Stimulated activated CD8-positive, alpha-beta memory T cell treated with anti-CD3 and anti-CD28 coated beads, Interleukin-7, amount 100 ng/mL, for 24 hours (primary cell): ENCODE measurements at regions not wholly inside any gene's neighbourhood (a gene's known extent, or its start where the extent isn't known, plus 50 kb on each side); places are given as distances from the start of the nearest gene placed in this dataset.

Experiments used
- DNase-seq: peaks from one replicate; pipeline ENCODE4 v3.0.0-alpha.2; 2020; ENCODE audit warnings: low read depth

DNA sequence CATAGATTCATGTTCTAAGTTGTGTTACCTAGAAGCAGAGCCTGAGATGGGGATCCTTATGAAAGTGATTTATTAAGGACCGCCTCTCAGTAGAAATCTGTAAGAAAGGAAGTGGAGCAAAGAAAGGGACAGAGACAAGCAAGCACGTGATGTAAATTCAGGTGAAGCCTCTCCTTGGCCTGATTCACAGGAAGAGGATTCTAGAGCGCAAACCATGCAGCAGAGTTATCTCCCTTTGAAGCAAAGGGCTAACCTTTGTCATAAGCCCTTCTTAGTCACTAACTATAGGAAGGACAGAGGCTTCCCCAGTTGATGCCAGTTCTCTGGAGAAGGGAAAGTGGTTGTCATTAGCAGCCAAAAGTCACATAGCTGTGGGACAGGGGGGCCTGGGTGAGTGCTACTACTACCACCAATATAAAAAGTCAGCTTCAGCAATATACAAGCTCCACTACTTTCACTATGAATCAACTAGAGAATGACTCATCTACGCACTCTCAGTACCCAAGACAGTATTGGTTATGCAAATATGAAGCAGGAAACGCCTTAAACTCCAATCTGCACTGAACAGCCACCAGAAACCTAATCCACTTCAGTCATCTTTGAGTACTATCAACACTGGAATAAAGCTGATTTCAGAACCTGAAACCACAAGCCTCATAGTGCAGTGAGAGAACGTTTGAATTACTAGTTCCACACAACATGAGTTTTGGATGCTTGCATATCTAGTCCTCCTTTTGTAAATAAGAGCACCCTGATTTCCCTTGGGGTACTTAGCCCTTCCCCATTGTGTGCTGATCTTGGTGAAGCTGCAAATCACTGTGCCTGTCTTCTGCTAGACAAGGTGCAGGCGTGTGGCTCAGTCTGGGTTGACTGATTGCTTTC lies 162.7 kb downstream of the ZNF608 start:
- DNase-seq, result no peak

DNA sequence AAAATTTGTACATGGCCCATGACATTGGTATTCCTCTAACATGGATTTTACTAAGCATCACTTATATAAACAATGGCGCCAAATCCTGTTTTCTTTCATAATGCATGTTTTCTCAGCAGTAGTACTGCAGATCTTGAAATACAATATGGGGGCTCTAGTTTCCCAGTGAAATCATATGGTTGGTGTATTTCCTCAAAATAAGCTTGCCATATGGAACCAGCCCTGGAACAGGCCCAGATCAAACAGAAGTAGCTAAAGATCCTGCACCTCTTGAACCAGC lies 163.9 kb downstream of the ZNF608 start:
- no peak for DNase-seq

DNA sequence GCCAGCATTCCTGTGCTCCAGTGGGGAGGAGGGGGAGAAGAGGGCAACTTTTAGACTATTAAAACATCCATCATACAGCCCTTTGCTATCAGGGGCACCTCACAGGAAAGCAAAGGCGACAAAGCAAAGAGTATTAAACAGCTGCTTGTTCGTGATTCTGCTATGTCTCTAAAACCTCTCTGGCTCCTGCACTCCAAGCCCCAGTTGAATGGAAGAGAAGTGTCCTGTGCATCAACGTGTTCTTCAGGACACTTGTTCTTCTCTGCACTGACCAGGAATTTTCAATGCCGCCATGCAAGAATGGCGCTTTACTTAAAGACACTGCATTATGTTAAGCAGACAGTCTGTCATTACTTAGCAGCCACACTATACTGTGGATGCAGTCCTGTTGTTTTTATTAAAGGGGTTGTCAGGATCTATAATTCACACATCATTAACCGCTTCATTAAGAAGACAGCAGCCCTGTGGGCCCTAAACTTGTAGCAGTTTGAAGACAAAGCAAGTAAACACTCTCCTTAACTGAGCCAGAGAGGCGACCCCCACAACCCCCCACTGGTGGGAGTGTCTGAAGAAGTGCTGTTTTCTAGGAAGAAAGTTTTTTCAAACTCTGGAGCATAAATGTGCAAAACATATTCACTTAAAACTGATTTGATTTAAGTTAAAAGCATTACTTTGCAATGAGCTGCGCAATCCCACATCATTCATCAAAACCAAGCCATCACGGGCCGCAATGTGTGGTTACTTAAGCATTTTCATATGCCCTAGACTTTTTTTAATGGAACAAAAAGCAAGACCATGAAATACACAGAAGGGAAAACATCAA lies 164.5 kb downstream of the ZNF608 start:
- DNase-seq, result no peak

- DNase-seq, result no peak
Observed at GRCh38 chr5:124580925-124581737, 165.3 kb downstream of the ZNF608 start.

- DNase-seq, result no peak
Observed at GRCh38 chr5:124580512-124580911, 165.9 kb downstream of the ZNF608 start.

- no peak for DNase-seq
Observed at GRCh38 chr5:124576848-124577409, 169.5 kb downstream of the ZNF608 start.

- DNase-seq, result no peak
Observed at GRCh38 chr5:124575725-124576124, 170.7 kb downstream of the ZNF608 start.

GRCh38 chr5:124574521-124575436 lies 171.7 kb downstream of the ZNF608 start:
- no peak for DNase-seq

DNA sequence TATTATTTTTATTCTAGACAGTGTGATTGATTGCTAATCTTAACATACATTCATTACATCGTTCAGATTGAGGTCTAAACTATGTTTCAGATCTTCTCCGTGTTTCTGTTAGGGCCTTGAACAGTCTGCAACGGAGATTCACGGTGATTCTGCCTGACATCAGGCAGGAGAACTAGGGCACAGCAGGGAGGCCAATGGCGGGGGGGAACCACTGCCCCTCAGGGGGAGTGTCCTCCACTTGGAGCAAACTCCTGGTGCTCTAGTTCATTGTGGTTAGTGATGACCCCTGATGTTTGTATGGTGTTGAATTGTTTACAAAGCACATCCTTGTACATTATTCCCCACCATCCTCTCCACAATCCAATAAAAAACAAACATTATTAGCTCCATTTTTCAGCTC lies 173.5 kb downstream of the ZNF608 start:
- DNase-seq, result no peak

GRCh38 chr5:124570285-124571035 lies 176.0 kb downstream of the ZNF608 start:
- DNase-seq, result no peak

DNA sequence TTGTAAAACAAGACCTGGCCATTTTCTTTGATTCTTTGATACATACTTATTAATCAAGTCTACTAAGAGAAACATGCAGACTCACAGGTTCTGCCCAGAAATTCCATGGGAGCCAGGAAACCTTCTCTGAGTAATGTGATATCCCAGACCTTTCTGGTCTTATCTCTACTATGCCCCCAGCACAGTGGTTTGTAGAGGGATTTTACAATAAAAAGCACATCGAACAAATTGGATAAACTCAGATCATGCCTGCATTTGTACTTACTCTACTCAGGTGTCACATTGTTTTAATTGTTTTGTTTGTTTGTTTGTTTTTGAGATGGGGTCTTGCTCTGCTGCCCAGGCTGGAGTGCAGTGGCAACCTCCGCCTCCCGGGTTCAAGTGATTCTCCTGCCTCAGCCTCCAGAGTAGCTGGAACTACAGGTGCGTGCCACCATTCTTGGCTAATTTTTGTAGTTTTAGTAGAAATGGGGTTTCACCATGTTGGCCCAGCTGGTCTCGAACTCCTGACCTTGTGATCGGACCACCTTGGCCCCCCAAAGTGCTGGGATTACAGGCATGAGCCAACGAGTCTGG lies 179.5 kb downstream of the ZNF608 start:
- DNase-seq, result no peak

DNA sequence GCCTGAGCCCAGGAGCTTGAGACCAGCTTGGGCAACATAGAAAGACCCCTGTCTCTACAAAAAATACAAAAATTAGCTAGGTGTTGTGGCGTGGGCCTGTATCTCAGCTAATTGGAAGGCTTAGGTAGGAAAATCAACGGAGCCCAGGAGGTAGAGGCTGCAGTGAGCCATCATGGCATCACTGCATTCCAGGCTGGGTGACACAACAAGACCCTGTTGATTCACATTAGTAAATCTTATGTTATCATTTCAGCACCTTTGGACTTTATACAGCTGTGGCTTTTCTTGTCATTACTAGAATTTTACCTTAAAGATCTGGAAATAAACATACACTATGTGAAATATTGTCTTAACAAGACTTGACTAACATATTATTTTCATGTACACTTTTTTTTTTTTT lies 185.0 kb downstream of the ZNF608 start:
- DNase-seq, result no peak

DNA sequence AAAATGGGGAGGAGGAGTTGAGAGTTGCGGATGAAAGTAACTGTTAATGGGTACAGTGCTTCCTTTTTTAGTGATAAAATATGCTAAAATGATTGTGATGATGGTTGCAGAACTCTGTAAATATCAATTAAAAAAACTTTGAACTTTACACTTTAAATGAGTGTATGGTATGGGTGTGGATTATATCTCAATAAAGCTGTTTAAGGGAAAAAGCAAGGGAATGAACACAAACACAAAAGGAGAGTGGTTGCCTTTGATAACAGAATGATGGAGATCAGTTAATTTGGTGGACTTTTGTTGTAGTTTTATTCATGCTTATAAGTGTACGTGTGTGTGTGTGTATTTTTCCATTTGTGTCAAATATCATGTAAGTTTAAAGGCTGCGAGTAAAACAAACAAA lies 186.1 kb downstream of the ZNF608 start:
- DNase-seq, result no peak

GRCh38 chr5:124557761-124558160 lies 188.7 kb downstream of the ZNF608 start:
- DNase-seq, result no peak

DNA sequence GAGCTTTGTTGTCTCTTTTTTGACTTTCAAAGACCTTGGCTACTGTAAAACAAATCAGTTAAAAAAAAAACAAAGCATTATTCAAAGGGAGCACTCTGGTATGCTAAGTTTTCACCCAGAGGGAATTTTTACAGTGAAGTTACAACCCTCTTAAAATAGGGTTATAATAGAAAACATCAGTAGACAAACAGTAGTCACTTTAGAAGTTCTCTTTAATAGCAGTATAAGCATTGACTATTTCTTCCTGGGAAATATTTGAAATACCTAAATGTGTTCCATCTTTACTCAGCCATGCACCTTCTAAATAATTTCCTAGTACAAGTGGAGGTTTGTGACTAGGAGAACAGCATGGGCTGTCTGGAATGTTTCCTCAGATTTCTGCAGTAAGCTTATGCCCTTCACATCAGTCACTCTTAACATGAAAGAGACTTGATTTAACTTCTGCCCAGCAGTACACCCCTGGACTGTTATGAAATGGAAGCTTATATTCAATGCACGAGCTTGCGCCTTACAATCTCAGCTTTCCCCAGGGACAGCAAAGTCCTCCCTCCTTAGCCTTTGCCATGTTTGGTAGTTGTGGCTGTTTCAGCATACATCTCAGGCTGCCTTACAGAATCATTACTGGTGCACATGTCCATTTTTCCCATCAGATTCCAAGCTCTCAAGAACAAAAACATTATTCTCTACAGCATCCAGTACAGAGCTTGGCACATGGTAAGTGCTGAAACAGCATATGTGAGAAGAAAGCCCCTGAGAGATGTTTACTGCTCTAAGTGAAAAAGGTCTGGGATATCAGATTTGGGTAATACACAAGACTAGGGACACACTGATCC lies 191.5 kb downstream of the ZNF608 start:
- no peak for DNase-seq

DNA sequence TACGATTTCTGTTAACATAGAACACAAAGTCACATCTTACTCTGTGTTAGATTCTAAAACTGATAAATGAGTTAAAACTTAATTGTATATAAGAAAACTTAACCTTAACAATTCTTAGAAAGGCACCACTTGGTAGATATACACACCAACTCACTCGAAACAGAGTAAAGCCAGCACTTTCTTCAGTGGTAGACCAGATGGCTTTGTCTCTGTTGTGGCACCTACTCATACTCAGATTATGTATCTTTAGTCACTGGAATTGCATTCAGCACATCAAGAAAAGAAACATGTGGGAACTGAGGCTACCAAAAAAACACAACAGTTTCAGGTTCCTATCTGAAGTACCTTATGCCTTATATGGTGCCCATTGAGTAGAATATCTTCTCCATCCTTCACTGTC lies 192.5 kb downstream of the ZNF608 start:
- no peak for DNase-seq

DNA sequence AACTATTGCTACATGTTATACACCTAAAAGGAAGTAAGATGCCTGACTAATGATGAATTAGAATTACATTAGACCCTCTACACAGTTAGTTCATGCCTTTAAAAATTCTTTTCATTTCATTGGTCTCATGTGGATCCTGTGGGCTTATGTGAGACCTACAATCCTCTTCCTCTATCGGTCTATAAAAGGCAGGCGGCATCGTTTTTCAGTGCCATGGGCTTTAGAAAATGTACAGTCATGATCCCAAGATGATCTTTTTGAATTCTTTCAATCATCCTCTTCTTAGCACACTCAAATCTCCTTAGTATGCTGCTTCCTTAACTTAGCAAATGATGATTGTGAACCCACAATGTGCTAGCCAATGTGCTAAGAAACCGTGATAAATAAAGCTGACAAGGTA lies 193.9 kb downstream of the ZNF608 start:
- DNase-seq, result no peak

DNA sequence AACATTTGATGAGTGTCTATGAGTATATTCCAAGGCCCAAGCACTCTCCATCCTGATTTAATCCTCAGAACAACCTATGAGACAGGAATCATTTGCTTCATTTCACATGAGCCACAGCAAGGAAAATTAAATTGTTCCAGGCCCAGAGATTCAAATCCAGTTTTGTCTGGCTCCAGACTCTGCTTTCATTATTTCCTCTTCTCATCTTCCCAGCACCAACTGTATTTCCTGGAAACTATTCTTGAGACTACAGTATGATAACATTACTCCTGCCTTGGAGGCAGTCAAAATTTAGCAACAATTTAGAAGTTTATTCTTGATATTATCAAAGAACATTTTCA lies 194.5 kb downstream of the ZNF608 start:
- no peak for DNase-seq

GRCh38 chr5:124550731-124551130 lies 195.7 kb downstream of the ZNF608 start:
- no peak for DNase-seq
